DMS 273 (cell line): ENCODE measurements at regions not wholly inside any gene's neighbourhood (a gene's known extent, or its start where the extent isn't known, plus 50 kb on each side); places are given as distances from the start of the nearest gene placed in this dataset.

ENCODE experiments used
- DNase-seq: peaks from one replicate; lab custom pipeline; 2025; ENCODE audit not compliant: unreplicated experiment; lab: John Stamatoyannopoulos, UW

DNA sequence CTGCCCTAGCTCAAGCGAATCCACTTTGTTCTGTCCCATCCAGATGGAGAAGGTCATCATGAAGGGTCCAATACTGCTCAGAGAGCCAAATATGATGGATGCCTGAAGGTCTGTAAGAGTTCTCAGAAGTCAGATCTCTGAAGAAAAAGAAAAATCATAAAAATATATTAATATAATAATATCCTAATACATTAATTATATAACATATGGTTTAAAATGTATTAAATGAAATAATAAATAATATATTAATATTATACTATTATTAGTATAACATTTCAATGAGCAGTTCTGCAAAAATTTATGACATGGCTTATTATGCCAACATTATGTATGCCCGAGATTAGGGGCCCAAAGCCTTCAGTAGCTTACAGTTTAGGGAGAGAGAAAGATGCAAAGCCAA lies 78.2 kb upstream of the GPR12 start:
- DNase-seq: no peak

DNA sequence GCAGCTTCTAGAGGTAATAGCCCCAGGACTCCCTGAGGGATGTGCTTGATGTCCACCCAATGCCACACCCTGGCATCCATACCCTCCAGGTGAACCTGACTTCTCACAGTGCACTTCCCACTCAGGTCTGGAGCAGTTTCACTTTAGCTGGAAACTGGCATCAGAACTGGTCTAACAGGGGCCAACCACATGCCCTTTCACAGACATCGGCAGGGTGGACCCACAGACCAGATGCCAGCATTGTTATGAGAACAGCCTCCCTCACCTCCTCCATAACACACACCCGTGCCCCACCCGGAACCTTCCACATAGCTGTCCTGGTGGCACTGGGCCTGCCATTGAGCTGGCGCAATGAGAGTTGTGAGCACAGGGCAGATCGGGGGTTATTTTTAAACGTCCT lies 77.4 kb upstream of the GPR12 start:
- DNase-seq: peak; percentile 37

GRCh38 chr13:26837102-26837501 lies 76.5 kb upstream of the GPR12 start:
- no peak for DNase-seq

GRCh38 chr13:26836626-26837025 lies 76.0 kb upstream of the GPR12 start:
- no peak for DNase-seq

DNA sequence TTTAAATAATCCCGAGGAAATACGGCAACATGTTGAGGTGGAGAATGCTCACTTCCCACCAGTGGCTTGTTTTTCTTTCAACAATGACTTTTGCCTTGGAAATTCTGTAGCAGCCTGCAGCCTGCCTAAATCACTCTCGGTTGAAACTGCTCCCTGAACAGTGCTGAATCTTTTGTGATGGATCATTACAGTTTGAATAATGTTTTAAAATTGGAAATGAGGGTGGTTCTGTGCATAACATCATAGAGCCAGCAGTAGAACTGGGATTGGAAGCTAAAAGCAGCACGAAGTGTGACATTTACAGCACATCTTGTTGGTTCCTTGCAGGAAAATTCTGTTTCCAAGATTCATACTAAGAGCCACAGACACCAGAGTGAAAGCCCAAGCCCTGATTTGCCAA lies 74.1 kb upstream of the GPR12 start:
- DNase-seq: no peak

- peak; percentile 1 for DNase-seq
Observed at GRCh38 chr13:26831336-26831908, 70.8 kb upstream of the GPR12 start.

- no peak for DNase-seq
Observed at GRCh38 chr13:26829716-26830115, 69.1 kb upstream of the GPR12 start.

- no peak for DNase-seq
Observed at GRCh38 chr13:26824581-26824980, 64.0 kb upstream of the GPR12 start.

DNA sequence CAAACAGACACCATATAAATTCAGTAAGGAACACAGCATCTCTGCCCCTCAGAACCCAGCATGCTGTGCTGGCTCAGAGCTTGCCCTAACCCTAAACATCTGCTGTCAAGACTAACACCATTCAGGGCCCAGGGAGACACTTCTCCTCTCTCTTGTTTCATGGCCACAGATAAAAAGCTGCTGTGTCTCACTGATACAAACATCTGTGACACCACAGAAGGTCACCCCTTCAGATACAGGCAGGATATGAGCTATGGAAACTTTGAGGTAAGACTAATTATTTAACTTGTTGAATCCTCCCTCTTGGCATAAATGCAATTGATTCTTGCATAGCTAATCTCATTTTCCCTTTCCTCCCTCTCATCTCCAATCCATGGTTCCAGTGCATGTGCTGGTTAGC lies 61.6 kb upstream of the GPR12 start:
- no peak for DNase-seq

DNA sequence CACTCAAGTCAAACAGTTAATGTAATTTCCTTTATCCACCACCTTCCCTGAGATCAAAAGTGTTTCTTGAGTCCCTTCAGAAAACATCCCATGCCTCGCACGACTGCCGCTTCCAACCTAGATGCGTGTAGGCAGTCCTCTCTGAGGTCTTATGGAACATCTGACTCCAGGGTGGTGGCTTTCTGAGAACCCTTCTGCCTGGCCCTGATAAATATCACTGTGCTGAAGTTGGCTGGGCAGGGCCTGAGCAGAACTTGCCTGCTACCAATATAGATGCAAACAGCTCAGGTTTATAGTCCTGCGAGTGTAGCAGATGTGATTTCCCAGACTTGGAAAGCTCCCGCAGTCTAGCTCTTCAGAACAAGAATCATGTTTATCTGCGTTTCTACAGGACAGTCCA lies 61.1 kb upstream of the GPR12 start:
- DNase-seq: no peak

DNA sequence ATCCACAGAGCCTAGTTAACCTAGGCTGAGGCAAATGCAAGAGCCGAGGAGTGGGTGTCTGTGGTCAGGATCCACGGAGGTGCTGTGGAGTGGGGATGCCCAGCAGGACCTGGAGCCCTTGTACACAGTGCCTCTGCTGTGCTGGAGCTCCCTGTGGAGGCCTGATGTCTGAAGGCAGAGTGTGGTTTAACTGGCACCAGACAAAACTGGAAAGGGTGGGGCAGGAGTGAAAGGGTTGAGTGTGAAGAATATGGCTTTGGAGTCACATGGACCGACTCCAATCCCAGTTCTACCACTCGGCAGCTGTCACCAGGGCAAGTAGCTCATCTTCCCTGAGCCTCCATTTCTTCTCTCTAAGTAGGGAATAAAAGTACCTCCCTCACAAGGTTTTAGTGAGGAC lies 60.3 kb upstream of the GPR12 start:
- DNase-seq: no peak

DNA sequence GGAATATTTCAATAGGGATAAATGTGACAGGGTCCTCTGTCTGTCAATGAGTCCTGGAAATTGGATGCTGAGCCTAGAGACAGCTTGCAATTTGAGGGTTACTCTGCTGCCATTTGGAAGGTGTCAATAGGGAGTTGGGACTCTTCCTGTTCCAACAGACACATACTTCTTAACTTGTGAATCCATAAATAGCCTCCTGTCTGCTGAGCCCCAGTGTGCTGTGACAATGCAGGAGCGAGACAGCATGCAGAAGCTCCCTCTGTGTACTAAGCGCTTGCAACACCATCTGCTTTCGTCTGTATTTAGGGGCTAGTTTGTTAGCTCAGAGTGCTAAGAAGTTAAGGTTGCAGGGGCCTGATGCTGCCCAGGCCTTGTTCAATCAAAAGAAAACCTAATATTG lies 58.5 kb upstream of the GPR12 start:
- DNase-seq: peak; percentile 18

GRCh38 chr13:26816881-26817280 lies 56.3 kb upstream of the GPR12 start:
- no peak for DNase-seq

DNA sequence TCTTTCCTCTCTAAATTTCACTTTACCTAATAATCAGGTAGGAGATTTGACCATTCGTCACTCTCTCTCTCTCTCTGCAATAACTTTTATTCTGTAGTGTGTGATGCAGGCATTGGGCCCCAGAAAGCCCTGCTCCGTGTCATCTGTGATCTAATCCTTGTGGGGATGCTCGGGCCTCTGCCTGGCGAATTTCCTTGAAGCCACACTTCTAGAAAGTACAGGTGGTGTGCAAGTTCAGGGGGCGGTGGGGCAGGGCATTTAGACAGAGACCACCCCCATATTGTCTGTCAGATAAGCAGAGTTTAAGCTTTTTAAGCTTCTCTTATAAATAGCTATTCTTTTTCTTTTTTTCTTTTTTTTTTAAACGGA lies 53.4 kb upstream of the GPR12 start:
- no peak for DNase-seq

- DNase-seq: peak; percentile 19
Observed at GRCh38 chr13:26813321-26813979, 52.9 kb upstream of the GPR12 start.

- DNase-seq: peak; percentile 90
Observed at GRCh38 chr13:26811581-26811980, 51.0 kb upstream of the GPR12 start.
